WTC11 (cell line): ENCODE measurements at regions not wholly inside any gene's neighbourhood (a gene's known extent, or its start where the extent isn't known, plus 50 kb on each side); places are given as distances from the start of the nearest gene placed in this dataset.

ENCODE experiments used
- ATAC-seq: fragments of 200-7000 bp; cut with Tn5 transposase; 2 replicates; pipeline ENCODE4 v1.10.0; 2021; ENCODE audit warnings: mild to moderate bottlenecking, moderate library complexity
- CTCF ChIA-PET: fragments of 300-600 bp; sonication (Branson Sonifier 250); formaldehyde crosslinking; loops from one replicate; lab custom pipeline; 2021; ENCODE audit warnings: antibody characterized with exemption; lab: Charles Lee
- POLR2A ChIA-PET: fragments of 350-600 bp; sonication (Branson Sonifier 250); formaldehyde crosslinking; loops from one replicate; lab custom pipeline; 2021; ENCODE audit warnings: antibody characterized with exemption; lab: Charles Lee
- DNase-seq: peaks from one replicate; pipeline ENCODE4 v3.0.0; 2021; ENCODE audit warnings: low spot score
- H3K27ac Mint-ChIP-seq: 2 replicates; pipeline ENCODE4 v1.8.0; 2021; ENCODE audit warnings: mixed read lengths
- H3K27me3 Mint-ChIP-seq: 2 replicates; pipeline ENCODE4 v1.8.0; 2021; ENCODE audit warnings: low read depth, mild to moderate bottlenecking, moderate library complexity, mixed read lengths
- H3K36me3 Mint-ChIP-seq: 2 replicates; pipeline ENCODE4 v1.8.0; 2021; ENCODE audit warnings: mixed read lengths
- H3K4me1 Mint-ChIP-seq: 2 replicates; pipeline ENCODE4 v1.8.0; 2022; ENCODE audit warnings: mixed read lengths
- H3K4me3 Mint-ChIP-seq: 2 replicates; pipeline ENCODE4 v1.8.0; 2021; ENCODE audit warnings: mild to moderate bottlenecking, moderate library complexity, mixed read lengths
- H3K9me3 Mint-ChIP-seq: 2 replicates; pipeline ENCODE4 v1.8.0; 2021; ENCODE audit warnings: mixed read lengths
- AFF4 ChIP-seq: sonication (generic); formaldehyde crosslinking; IDR thresholded peaks from 2 replicates; pipeline ENCODE4 v1.8.1; 2023; ENCODE audit warnings: mild to moderate bottlenecking, missing genetic modification reagents, borderline replicate concordance
- AR ChIP-seq: fragments of 250-450 bp; sonication (Bioruptor Pico); IDR thresholded peaks from 2 replicates; pipeline ENCODE4 v1.9.0; 2021; ENCODE audit warnings: mild to moderate bottlenecking
- ARID4B ChIP-seq: sonication (generic); formaldehyde crosslinking; IDR thresholded peaks from 2 replicates; pipeline ENCODE4 v1.8.0; 2023; ENCODE audit warnings: missing genetic modification reagents, mild to moderate bottlenecking, borderline replicate concordance
- ATF2 ChIP-seq: sonication (generic); formaldehyde crosslinking; IDR thresholded peaks from 2 replicates; pipeline ENCODE4 v1.8.1; 2022; ENCODE audit warnings: low read depth, missing genetic modification reagents, borderline replicate concordance
- ETV6 ChIP-seq: sonication (generic); formaldehyde crosslinking; IDR thresholded peaks from 2 replicates; pipeline ENCODE4 v1.8.1; 2022; ENCODE audit warnings: mild to moderate bottlenecking, missing genetic modification reagents
- FOXK1 ChIP-seq: sonication (generic); formaldehyde crosslinking; IDR thresholded peaks from 2 replicates; pipeline ENCODE4 v1.8.0; 2022; ENCODE audit warnings: mild to moderate bottlenecking, moderate library complexity, missing genetic modification reagents
- FOXP1 ChIP-seq: sonication (generic); formaldehyde crosslinking; IDR thresholded peaks from 2 replicates; pipeline ENCODE4 v1.8.0; 2022; ENCODE audit warnings: missing genetic modification reagents, mild to moderate bottlenecking, moderate library complexity, borderline replicate concordance
- GTF2I ChIP-seq: fragments of 250-450 bp; sonication (Bioruptor Pico); conservative IDR thresholded peaks from 2 replicates; pipeline ENCODE4 v1.4.0; 2021; ENCODE audit warnings: mild to moderate bottlenecking
- HMGXB4 ChIP-seq: sonication (generic); formaldehyde crosslinking; IDR thresholded peaks from 2 replicates; pipeline ENCODE4 v1.8.1; 2023; ENCODE audit warnings: mild to moderate bottlenecking, moderate library complexity, missing genetic modification reagents
- NFATC4 ChIP-seq: fragments of 250-450 bp; sonication (Bioruptor Pico); IDR thresholded peaks from 2 replicates; pipeline ENCODE4 v1.9.0; 2021; ENCODE audit warnings: mild to moderate bottlenecking
- NR2C2 ChIP-seq: sonication (generic); formaldehyde crosslinking; IDR thresholded peaks from 2 replicates; pipeline ENCODE4 v1.8.0; 2022; ENCODE audit warnings: mild to moderate bottlenecking, missing genetic modification reagents
- PREB ChIP-seq: sonication (generic); formaldehyde crosslinking; IDR thresholded peaks from 2 replicates; pipeline ENCODE4 v1.8.1; 2022; ENCODE audit warnings: mild to moderate bottlenecking, missing genetic modification reagents, moderate library complexity, borderline replicate concordance
- TCF7 ChIP-seq: sonication (generic); formaldehyde crosslinking; IDR thresholded peaks from 2 replicates; pipeline ENCODE4 v1.8.0; 2022; ENCODE audit warnings: mild to moderate bottlenecking, low read depth, missing genetic modification reagents, moderate library complexity
- TEAD4 ChIP-seq: sonication (generic); formaldehyde crosslinking; IDR thresholded peaks from 2 replicates; pipeline ENCODE4 v1.8.0; 2022; ENCODE audit warnings: mild to moderate bottlenecking, missing genetic modification reagents

- no peaks in the 10 kb centered on the region for H3K4me1 Mint-ChIP-seq
- no peak for DNase-seq
- H3K27me3 Mint-ChIP-seq, result no peaks in the 10 kb centered on the region
- POLR2A ChIA-PET, result no interaction called here
- H3K27ac Mint-ChIP-seq, result no peak overlapping the region
- H3K36me3 Mint-ChIP-seq, result no peaks in the 10 kb centered on the region
- no peak for TF ChIP-seq NFATC4 (CRISPR knock-in tag)
- no peak for TF ChIP-seq ATF2 (CRISPR knock-in tag)
- no peak for TF ChIP-seq PREB (CRISPR knock-in tag)
- TF ChIP-seq AR (CRISPR knock-in tag), result no peak
- TF ChIP-seq GTF2I (CRISPR knock-in tag), result no peak
- no peak for TF ChIP-seq ARID4B (CRISPR knock-in tag)
- no peak for TF ChIP-seq ETV6 (CRISPR knock-in tag)
- H3K4me3 Mint-ChIP-seq, result no peak overlapping the region
- CTCF ChIA-PET, result interaction anchor here (0.6 to 1.5 kb wide), 4 partner anchors 10 to 1317 kb away, joined by 3 to 6 read pairs (median 4); no protein-coding TSS in a partner anchor
- no peak for ATAC-seq
- H3K9me3 Mint-ChIP-seq, result no peaks in the 10 kb centered on the region
These were observed 203.8 kb downstream of the UACA start for GRCh38 chr15:70559265-70560239.

GRCh38 chr15:70558406-70559264 is 204.7 kb downstream of the UACA start:
- no peak overlapping the region for H3K4me3 Mint-ChIP-seq
- no peaks in the 10 kb centered on the region for H3K27me3 Mint-ChIP-seq
- ChIA-PET CTCF (interaction anchor here (0.6 to 1.5 kb wide), 4 partner anchors 11 to 1316 kb away, joined by 3 to 6 read pairs (median 4); no protein-coding TSS in a partner anchor), POLR2A (no interaction called here)
- no peak for ATAC-seq
- H3K9me3 Mint-ChIP-seq, result no peaks in the 10 kb centered on the region
- no peaks in the 10 kb centered on the region for H3K36me3 Mint-ChIP-seq
- no peak overlapping the region for H3K27ac Mint-ChIP-seq
- no peak for DNase-seq
- no peaks in the 10 kb centered on the region for H3K4me1 Mint-ChIP-seq
- TF ChIP-seq AFF4, result no peak
- TF ChIP-seq TCF7, result no peak
- no peak for TF ChIP-seq TEAD4
- no peak for TF ChIP-seq FOXK1 (CRISPR knock-in tag)
- TF ChIP-seq NR2C2 (CRISPR knock-in tag), result no peak
- TF ChIP-seq HMGXB4 (CRISPR knock-in tag), result no peak
- no peak for TF ChIP-seq FOXP1 (CRISPR knock-in tag)
